ENCODE measurements at regions not wholly inside any gene's neighbourhood (a gene's known extent, or its start where the extent isn't known, plus 50 kb on each side); places are given as distances from the start of the nearest gene placed in this dataset.
"Not testable (repeated sequence)": the region's sequence is repeated elsewhere in the genome, so short reads cannot be mapped to it uniquely, and the experiment has no call there.

DNA sequence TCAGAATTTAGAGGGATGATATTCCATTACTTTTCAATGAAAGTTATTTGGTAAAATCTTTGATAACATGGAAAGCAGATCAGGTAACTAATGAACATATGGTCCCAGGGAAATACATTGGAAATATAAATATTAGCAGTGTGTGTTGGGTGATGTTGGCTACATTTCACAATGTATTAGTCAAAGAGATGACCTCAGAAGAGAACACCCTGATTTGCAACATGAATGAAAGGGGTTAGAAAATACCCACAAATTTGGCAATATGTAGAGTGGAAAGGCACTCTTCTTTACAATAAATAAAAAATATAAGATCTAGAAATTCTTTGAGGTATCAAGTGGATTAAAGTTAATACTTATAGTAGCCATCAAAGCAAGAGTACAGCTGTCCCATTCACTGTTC lies 606.7 kb downstream of the PSAT1 start:
- in situ Hi-C loops (cut with MboI): no loop called here
- Histone ChIP-seq H3K79me2 (ENCODE audit: insufficient read depth) (no peaks in the 10 kb centered on the region), H3K4me1 (ENCODE audit: insufficient read depth) (peaks cover under 1% of the 10 kb centered on the region; the same call in 1 of the 2 replicates), H3K27ac (no peak overlapping the region), H3K36me3 (ENCODE audit: low read depth) (no peaks in the 10 kb centered on the region), H3K9me2 (ENCODE audit: insufficient read depth) (no peaks in the 10 kb centered on the region), H3K4me2 (ENCODE audit: unreplicated experiment) (no peak overlapping the region), H3K27me3 (replicated peaks; ENCODE audit: insufficient read depth) (no peaks in the 10 kb centered on the region), H3K9ac (no peak overlapping the region), H3F3A (ENCODE audit: insufficient read depth) (no peaks in the 10 kb centered on the region), H2AFZ (no peak overlapping the region), H3K9me3 (ENCODE audit: low read depth) (no peaks in the 10 kb centered on the region), H3K4me3 (no peak overlapping the region), H4K20me1 (ENCODE audit: insufficient read depth) (no peaks in the 10 kb centered on the region)
- DNase-seq: peak; percentile 47
- TF ChIP-seq EZH2phosphoT487 (IDR thresholded peaks at IDR 0.05; ENCODE audit: insufficient read depth, low read depth) (no peak), EZH2 (IDR thresholded peaks at IDR 0.05; ENCODE audit: insufficient read depth, poor library complexity, severe bottlenecking) (no peak)

DNA sequence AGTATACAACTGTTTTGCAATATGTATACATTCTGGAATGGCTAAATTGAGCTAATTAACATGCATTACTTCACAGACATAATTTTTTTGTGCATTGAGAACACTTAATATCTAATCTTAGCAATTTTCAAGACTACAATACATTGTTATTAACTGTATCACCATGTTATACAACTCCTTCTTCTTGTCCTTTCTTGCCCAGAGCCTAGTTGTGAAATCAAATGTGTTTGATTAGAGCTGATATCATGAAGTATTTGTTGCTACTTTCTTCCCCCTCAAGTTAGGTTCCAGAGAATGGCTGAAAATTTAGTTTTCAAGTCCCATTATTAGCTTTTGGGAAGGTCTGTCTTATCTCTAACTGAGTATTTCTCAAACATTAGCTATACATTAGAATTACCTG lies 607.8 kb downstream of the PSAT1 start:
- Histone ChIP-seq H3K79me2 (ENCODE audit: insufficient read depth) (no peaks in the 10 kb centered on the region), H3K9me2 (ENCODE audit: insufficient read depth) (no peaks in the 10 kb centered on the region), H3K4me3 (no peak overlapping the region), H3K27ac (no peak overlapping the region), H3F3A (ENCODE audit: insufficient read depth) (no peaks in the 10 kb centered on the region), H3K27me3 (replicated peaks; ENCODE audit: insufficient read depth) (no peaks in the 10 kb centered on the region), H3K4me2 (ENCODE audit: unreplicated experiment) (no peak overlapping the region), H3K9me3 (ENCODE audit: low read depth) (no peaks in the 10 kb centered on the region), H2AFZ (no peak overlapping the region), H3K4me1 (ENCODE audit: insufficient read depth) (no peaks in the 10 kb centered on the region), H4K20me1 (ENCODE audit: insufficient read depth) (no peaks in the 10 kb centered on the region), H3K36me3 (ENCODE audit: low read depth) (no peaks in the 10 kb centered on the region), H3K9ac (no peak overlapping the region)
- TF ChIP-seq EZH2phosphoT487 (IDR thresholded peaks at IDR 0.05; ENCODE audit: insufficient read depth, low read depth) (no peak), EZH2 (IDR thresholded peaks at IDR 0.05; ENCODE audit: insufficient read depth, poor library complexity, severe bottlenecking) (no peak)
- DNase-seq: no peak
- in situ Hi-C loops (cut with MboI): no loop called here

DNA sequence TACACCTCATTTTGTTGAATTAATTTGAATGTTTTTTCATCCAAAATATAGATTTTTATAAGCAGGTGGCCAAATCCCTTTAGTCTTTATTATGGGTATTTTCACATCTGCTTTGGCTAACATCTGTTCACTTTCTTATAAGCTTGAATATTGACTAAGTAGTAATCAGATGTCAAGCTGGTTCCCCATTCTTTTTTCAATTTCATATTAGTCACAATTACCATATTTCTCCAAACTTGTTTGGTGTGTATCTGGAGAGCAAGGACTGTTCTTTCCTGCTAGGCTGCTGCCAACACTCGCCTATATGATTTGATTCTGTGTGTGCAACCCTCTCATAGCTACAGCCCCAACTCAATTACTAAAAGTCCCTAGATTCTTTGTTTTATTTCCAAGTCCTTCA lies 608.5 kb downstream of the PSAT1 start:
- Histone ChIP-seq H3K36me3 (ENCODE audit: low read depth) (no peaks in the 10 kb centered on the region), H4K20me1 (ENCODE audit: insufficient read depth) (no peaks in the 10 kb centered on the region), H3K27ac (no peak overlapping the region), H3K27me3 (replicated peaks; ENCODE audit: insufficient read depth) (no peaks in the 10 kb centered on the region), H2AFZ (no peak overlapping the region), H3K9me3 (ENCODE audit: low read depth) (no peaks in the 10 kb centered on the region), H3F3A (ENCODE audit: insufficient read depth) (no peaks in the 10 kb centered on the region), H3K79me2 (ENCODE audit: insufficient read depth) (no peaks in the 10 kb centered on the region), H3K4me2 (ENCODE audit: unreplicated experiment) (no peak overlapping the region), H3K9ac (no peak overlapping the region), H3K9me2 (ENCODE audit: insufficient read depth) (no peaks in the 10 kb centered on the region), H3K4me1 (ENCODE audit: insufficient read depth) (no peaks in the 10 kb centered on the region), H3K4me3 (no peak overlapping the region)
- in situ Hi-C loops (cut with MboI): no loop called here
- WGBS, 2 experiments (ENCODE audit: low coverage in 1 of 2, low lambda C conversion rate in 2 of 2, missing lambda C conversion rate in 2 of 2): 95 to 96% methylated on average over 1 of the region's 1 CpG
- TF ChIP-seq EZH2 (IDR thresholded peaks at IDR 0.05; ENCODE audit: insufficient read depth, poor library complexity, severe bottlenecking) (no peak), EZH2phosphoT487 (IDR thresholded peaks at IDR 0.05; ENCODE audit: insufficient read depth, low read depth) (no peak)
- DNase-seq: no peak

DNA sequence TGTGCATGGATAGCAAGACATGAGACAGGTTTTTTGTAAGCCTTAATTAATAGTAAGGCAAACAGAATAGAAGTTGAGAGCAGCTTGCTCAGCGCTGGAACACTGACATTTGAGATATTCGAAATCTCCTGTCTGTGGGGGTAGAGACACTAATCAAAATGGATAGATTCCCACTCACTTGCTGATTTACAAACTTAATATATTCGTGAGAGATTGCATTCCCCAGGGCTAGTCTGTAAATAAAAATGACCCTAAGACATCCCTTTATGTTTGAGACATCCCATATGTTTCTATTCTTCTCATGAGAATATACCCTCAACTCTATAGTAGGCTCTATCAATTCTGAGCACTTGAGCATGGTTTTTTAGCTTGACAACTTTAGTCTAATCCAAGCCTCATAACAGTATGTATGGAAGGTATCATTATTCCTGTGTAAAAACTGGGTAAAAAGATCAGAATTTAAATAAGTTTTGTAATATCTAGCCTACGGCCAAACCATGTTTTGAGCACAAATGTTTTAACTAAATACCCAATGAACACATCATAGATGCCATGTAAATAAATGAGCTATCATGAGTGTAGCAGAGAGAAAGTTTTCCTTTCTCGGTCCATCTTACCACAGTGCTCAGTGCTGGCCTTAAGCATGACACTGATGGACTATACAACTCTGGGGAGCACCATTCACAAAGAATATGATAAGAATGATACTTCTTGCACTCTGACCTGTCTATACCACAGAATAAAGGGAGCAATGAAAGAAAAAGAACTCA lies 609.2 kb downstream of the PSAT1 start:
- TF ChIP-seq EZH2 (IDR thresholded peaks at IDR 0.05; ENCODE audit: insufficient read depth, poor library complexity, severe bottlenecking): no peak
- TF ChIP-seq EZH2phosphoT487 (IDR thresholded peaks at IDR 0.05; ENCODE audit: insufficient read depth, low read depth): no peak
- in situ Hi-C loops (cut with MboI): no loop called here
- DNase-seq: no peak
- H3K9me2 ChIP-seq (ENCODE audit: insufficient read depth): no peaks in the 10 kb centered on the region
- no peak overlapping the region for H2AFZ ChIP-seq
- H3K9me3 ChIP-seq (ENCODE audit: low read depth): no peaks in the 10 kb centered on the region
- no peaks in the 10 kb centered on the region for H3K27me3 ChIP-seq (replicated peaks; ENCODE audit: insufficient read depth)
- no peaks in the 10 kb centered on the region for H3K4me1 ChIP-seq (ENCODE audit: insufficient read depth)
- H3K4me2 ChIP-seq (ENCODE audit: unreplicated experiment): no peak overlapping the region
- no peaks in the 10 kb centered on the region for H3F3A ChIP-seq (ENCODE audit: insufficient read depth)
- no peak overlapping the region for H3K4me3 ChIP-seq
- H4K20me1 ChIP-seq (ENCODE audit: insufficient read depth): no peaks in the 10 kb centered on the region
- WGBS, 2 experiments (ENCODE audit: low coverage in 1 of 2, low lambda C conversion rate in 2 of 2, missing lambda C conversion rate in 2 of 2): 65 to 66% methylated on average over 5 of the region's 5 CpGs
- H3K9ac ChIP-seq: no peak overlapping the region
- no peak overlapping the region for H3K27ac ChIP-seq
- no peaks in the 10 kb centered on the region for H3K79me2 ChIP-seq (ENCODE audit: insufficient read depth)
- no peaks in the 10 kb centered on the region for H3K36me3 ChIP-seq (ENCODE audit: low read depth)

DNA sequence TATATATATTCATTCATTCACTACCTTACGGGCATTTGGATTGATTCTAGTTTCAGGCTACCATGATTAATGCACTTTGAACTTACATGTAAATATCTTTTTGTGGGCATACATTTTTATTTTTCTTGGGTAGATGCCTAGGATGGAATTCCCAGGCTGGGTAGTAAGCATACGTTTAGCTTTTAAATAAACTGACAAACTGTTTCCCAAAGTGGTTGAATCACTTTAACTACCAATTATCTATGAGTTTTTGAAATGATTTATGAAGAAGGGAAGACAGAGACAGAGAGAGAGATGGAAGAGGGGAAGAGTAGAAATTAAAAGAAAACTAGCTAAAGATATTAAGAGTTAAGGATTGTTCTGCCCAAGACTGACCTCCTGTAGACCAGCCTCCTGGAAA lies 612.6 kb downstream of the PSAT1 start:
- Histone ChIP-seq H3K9ac (no peak overlapping the region), H3K9me2 (ENCODE audit: insufficient read depth) (no peaks in the 10 kb centered on the region), H4K20me1 (ENCODE audit: insufficient read depth) (no peaks in the 10 kb centered on the region), H3K79me2 (ENCODE audit: insufficient read depth) (no peaks in the 10 kb centered on the region), H3K4me3 (no peak overlapping the region), H2AFZ (no peak overlapping the region), H3K36me3 (ENCODE audit: low read depth) (no peaks in the 10 kb centered on the region), H3K4me1 (ENCODE audit: insufficient read depth) (no peaks in the 10 kb centered on the region), H3F3A (ENCODE audit: insufficient read depth) (no peaks in the 10 kb centered on the region), H3K27ac (no peak overlapping the region), H3K4me2 (ENCODE audit: unreplicated experiment) (no peak overlapping the region), H3K27me3 (replicated peaks; ENCODE audit: insufficient read depth) (no peaks in the 10 kb centered on the region), H3K9me3 (ENCODE audit: low read depth) (no peaks in the 10 kb centered on the region)
- no peak for DNase-seq
- in situ Hi-C loops (cut with MboI): no loop called here
- WGBS, 2 experiments (ENCODE audit: low coverage in 1 of 2, low lambda C conversion rate in 2 of 2, missing lambda C conversion rate in 2 of 2): 33 to 55% methylated on average over 2 of the region's 2 CpGs
- TF ChIP-seq EZH2phosphoT487 (IDR thresholded peaks at IDR 0.05; ENCODE audit: insufficient read depth, low read depth): no peak
- no peak for TF ChIP-seq EZH2 (IDR thresholded peaks at IDR 0.05; ENCODE audit: insufficient read depth, poor library complexity, severe bottlenecking)

DNA sequence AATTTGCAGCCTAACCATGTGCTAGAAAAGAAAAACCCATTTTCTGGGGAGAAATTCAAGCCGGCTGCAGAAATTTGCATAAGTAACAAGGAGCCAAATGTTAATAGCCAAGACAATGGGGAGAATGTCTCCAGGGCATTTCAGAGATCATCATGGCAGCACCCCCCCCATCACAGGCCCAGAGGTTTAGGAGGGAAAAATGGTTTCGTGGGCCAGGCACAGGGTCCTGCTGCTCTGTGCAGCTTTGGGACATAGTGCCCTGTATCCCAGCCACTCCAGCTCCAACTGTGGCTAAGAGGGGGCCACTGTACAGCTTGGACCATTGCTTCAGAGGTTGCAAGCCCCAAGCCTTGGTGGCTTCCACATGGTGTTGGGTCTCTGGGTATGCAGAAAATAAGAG lies 620.0 kb downstream of the PSAT1 start:
- H3K27ac ChIP-seq; DNase-seq; H3K9me2 ChIP-seq (ENCODE audit: insufficient read depth); H2AFZ ChIP-seq; H3K79me2 ChIP-seq (ENCODE audit: insufficient read depth); H3K36me3 ChIP-seq (ENCODE audit: low read depth); H4K20me1 ChIP-seq (ENCODE audit: insufficient read depth); H3K4me2 ChIP-seq (ENCODE audit: unreplicated experiment); H3F3A ChIP-seq (ENCODE audit: insufficient read depth); in situ Hi-C loops (cut with MboI); H3K9me3 ChIP-seq (ENCODE audit: low read depth); H3K4me1 ChIP-seq (ENCODE audit: insufficient read depth); H3K4me3 ChIP-seq; H3K27me3 ChIP-seq (replicated peaks; ENCODE audit: insufficient read depth); H3K9ac ChIP-seq: not testable (repeated sequence)
- WGBS, 2 experiments (ENCODE audit: low coverage in 1 of 2, low lambda C conversion rate in 2 of 2, missing lambda C conversion rate in 2 of 2): 86 to 89% methylated on average over 2 of the region's 2 CpGs

Measured in GM23248 (cell line).